OCI-LY1 (cell line): ENCODE measurements at regions not wholly inside any gene's neighbourhood (a gene's known extent, or its start where the extent isn't known, plus 50 kb on each side); places are given as distances from the start of the nearest gene placed in this dataset.

Experiments
- CTCF ChIP-seq: fragments of 200-600 bp; sonication (generic), shearing (Covaris generic); IDR thresholded peaks from 2 replicates; pipeline ENCODE4 v1.5.1; 2017; ENCODE audit warnings: mild to moderate bottlenecking, antibody characterized with exemption, low read length, moderate library complexity, mixed read lengths
- EZH2 ChIP-seq: fragments of 200-600 bp; sonication (generic), shearing (Covaris generic); IDR thresholded peaks from 2 replicates; pipeline ENCODE4 v1.8.0; 2017; ENCODE audit warnings: borderline replicate concordance, mixed run types, mild to moderate bottlenecking, antibody characterized with exemption, low read length, moderate library complexity, mixed read lengths

GRCh38 chr2:17051538-17051937, 385.9 kb upstream of the CYRIA start:
- TF ChIP-seq CTCF (no peak), EZH2 (no peak)
